HCT116 (cell line): ENCODE measurements at regions not wholly inside any gene's neighbourhood (a gene's known extent, or its start where the extent isn't known, plus 50 kb on each side); places are given as distances from the start of the nearest gene placed in this dataset.

ENCODE experiments used
- ATAC-seq: fragments of 200-7000 bp; cut with Tn5 transposase; 2 replicates; pipeline ENCODE4 v1.9.1; 2020; ENCODE audit warnings: mild to moderate bottlenecking, moderate library complexity
- BruUV-seq: library from RNA; stranded (reverse); fragments of 400-500 nt; replicated peaks from 2 replicates; lab custom pipeline; 2021; lab: Mats Ljungman, UMichigan
- CTCF ChIA-PET: fragments of 300-600 bp; sonication (Branson Sonifier 250); formaldehyde crosslinking; loops from one replicate; lab custom pipeline; 2021; ENCODE audit warnings: antibody characterized with exemption; lab: Charles Lee
- POLR2A ChIA-PET: fragments of 300-600, 350-600 bp; sonication (Branson Sonifier 250); formaldehyde crosslinking; loops from one replicate; lab custom pipeline; 2021; ENCODE audit warnings: antibody characterized with exemption; lab: Charles Lee
- RAD21 ChIA-PET, 2 experiments: fragments of 300-600 bp; sonication (Branson Sonifier 250); formaldehyde crosslinking; loops; one replicate each; lab custom pipeline; 2023; ENCODE audit warnings: low total read pairs in 2 of 2; ENCODE audit not compliant: uncharacterized antibody in 2 of 2, unreplicated experiment in 2 of 2, low non-redundant PET in 1 of 2; lab: Charles Lee
- DNase-seq: peaks from one replicate; pipeline ENCODE4 v3.0.0-alpha.2; 2010; ENCODE audit warnings: low read depth, low spot score
- H2AFZ ChIP-seq: fragments of 200-600 bp; shearing (Covaris generic), sonication (generic); 2 replicates; pipeline ENCODE4 v1.6.1; 2017; ENCODE audit warnings: low read depth, mixed run types, mixed read lengths, antibody characterized with exemption, low read length; ENCODE audit not compliant: poor library complexity, severe bottlenecking
- H3K27ac ChIP-seq: 2 replicates; pipeline ENCODE4 v1.5.1; 2012; ENCODE audit warnings: low read depth, low read length
- H3K27me3 ChIP-seq: fragments of 200-600 bp; sonication (generic); 2 replicates; pipeline ENCODE4 v1.6.1; 2016; ENCODE audit warnings: mixed run types, low read length, mixed read lengths; ENCODE audit not compliant: insufficient read depth
- H3K36me3 ChIP-seq, 2 experiments: fragments of 200-500 bp in 1 of 2; fragments of 200-600 bp in 1 of 2; sonication (Bioruptor generic) in 1 of 2; sonication (generic) in 1 of 2; 2 replicates each; pipeline versions ENCODE4 v1.5.1 to v1.6.1; 2014 to 2016; ENCODE audit warnings: low read length in 2 of 2, inconsistent platforms in 1 of 2, mixed read lengths in 1 of 2, mixed run types in 1 of 2; ENCODE audit not compliant: insufficient read depth in 2 of 2, control insufficient read depth in 1 of 2
- H3K4me1 ChIP-seq, 2 experiments: fragments of 200-600 bp in 1 of 2; sonication (generic) in 1 of 2; 2 replicates each; pipeline versions ENCODE4 v1.5.1 to v1.6.1; 2012 to 2017; ENCODE audit warnings: low read length in 2 of 2, inconsistent platforms in 1 of 2, mild to moderate bottlenecking in 1 of 2, mixed read lengths in 1 of 2, mixed run types in 1 of 2, moderate library complexity in 1 of 2; ENCODE audit not compliant: insufficient read depth in 2 of 2, control insufficient read depth in 1 of 2
- H3K4me2 ChIP-seq: fragments of 200-600 bp; sonication (generic); 2 replicates; pipeline ENCODE4 v1.6.1; 2017; ENCODE audit warnings: mixed run types, low read length, mixed read lengths
- H3K4me3 ChIP-seq, 2 experiments: fragments of 200-600 bp in 1 of 2; sonication (generic) in 1 of 2; replicated peaks in 1 of 2; 2 replicates each; pipeline ENCODE4 v1.5.1; 2011 to 2016; ENCODE audit warnings: low read length in 2 of 2, control low read depth in 1 of 2, low read depth in 1 of 2, mild to moderate bottlenecking in 1 of 2, mixed read lengths in 1 of 2, mixed run types in 1 of 2
- H3K79me2 ChIP-seq: fragments of 200-600 bp; sonication (generic); 2 replicates; pipeline ENCODE4 v1.6.1; 2017; ENCODE audit warnings: mild to moderate bottlenecking, mixed run types, low read length, moderate library complexity, mixed read lengths; ENCODE audit not compliant: insufficient read depth
- H3K9ac ChIP-seq: fragments of 200-600 bp; sonication (generic); 2 replicates; pipeline ENCODE4 v1.6.1; 2016; ENCODE audit warnings: low read length, mixed read lengths
- H3K9me2 ChIP-seq: fragments of 200-600 bp; sonication (generic), shearing (Covaris generic); 2 replicates; pipeline ENCODE4 v1.6.1; 2017; ENCODE audit warnings: mixed run types, mild to moderate bottlenecking, moderate library complexity; ENCODE audit not compliant: insufficient read depth
- H3K9me3 ChIP-seq, 2 experiments: fragments of 200-500 bp in 1 of 2; fragments of 200-600 bp in 1 of 2; sonication (Bioruptor generic) in 1 of 2; sonication (generic) in 1 of 2; 2 replicates each; pipeline ENCODE4 v1.6.1; 2014 to 2017; ENCODE audit warnings: low read length in 2 of 2, mixed read lengths in 2 of 2, inconsistent platforms in 1 of 2, low read depth in 1 of 2, mild to moderate bottlenecking in 1 of 2, mixed run types in 1 of 2, moderate library complexity in 1 of 2; ENCODE audit not compliant: control insufficient read depth in 1 of 2, insufficient read depth in 1 of 2
- H4K20me1 ChIP-seq: fragments of 200-600 bp; sonication (generic), shearing (Covaris generic); 2 replicates; pipeline ENCODE4 v1.6.1; 2017; ENCODE audit warnings: mixed run types, mild to moderate bottlenecking, moderate library complexity; ENCODE audit not compliant: insufficient read depth
- CEBPB ChIP-seq: IDR thresholded peaks from 2 replicates; pipeline ENCODE4 v1.6.1; 2012; ENCODE audit warnings: low read depth
- CTCF ChIP-seq, 3 experiments: fragments of 200-600 bp in 1 of 3; sonication (generic) in 1 of 3; IDR thresholded peaks in 2 of 3; conservative IDR thresholded peaks in 1 of 3; 2 replicates each; pipeline ENCODE4 v1.5.1; 2012 to 2017; ENCODE audit warnings: low read depth in 2 of 3, low read length in 2 of 3, antibody characterized with exemption in 1 of 3, borderline replicate concordance in 1 of 3, control low read depth in 1 of 3, mild to moderate bottlenecking in 1 of 3, mixed read lengths in 1 of 3, mixed run types in 1 of 3, moderate library complexity in 1 of 3; ENCODE audit not compliant: insufficient read depth in 1 of 3
- JUND ChIP-seq: IDR thresholded peaks from 2 replicates; pipeline ENCODE4 v1.6.1; 2012
- POLR2A ChIP-seq: IDR thresholded peaks from 2 replicates; pipeline ENCODE4 v1.7.0; 2011; ENCODE audit warnings: borderline replicate concordance; ENCODE audit not compliant: insufficient read depth, insufficient read length; ENCODE audit errors: extremely low read depth
- REST ChIP-seq: IDR thresholded peaks from 2 replicates; pipeline ENCODE4 v1.6.1; 2012; ENCODE audit warnings: low read depth
- SIN3A ChIP-seq: IDR thresholded peaks from 2 replicates; pipeline ENCODE4 v1.6.1; 2012; ENCODE audit warnings: low read depth
- ZNF274 ChIP-seq: fragments of 200-500 bp; sonication (Bioruptor generic); IDR thresholded peaks from 2 replicates; pipeline ENCODE4 v1.6.1; 2014; ENCODE audit warnings: mild to moderate bottlenecking, low read depth, low read length, inconsistent platforms
- intact Hi-C: fragments of 100-400 bp; cut with micrococcal nuclease; formaldehyde crosslinking; loops from 2 replicates; pipeline ENCODE4 v1.10.0; 2022
- TF ChIP-seq, protein P1 (sequence below): IDR thresholded peaks from 2 replicates; pipeline ENCODE4 v1.6.1; 2011; ENCODE audit warnings: mild to moderate bottlenecking, low read length, moderate library complexity; ENCODE audit not compliant: insufficient replicate concordance; ENCODE audit errors: extremely low read depth

- Histone ChIP-seq H4K20me1 (no peaks in the 10 kb centered on the region), H3K4me2 (no peak overlapping the region), H3K27ac (no peak overlapping the region), H2AFZ (no peak overlapping the region), H3K27me3 (no peaks in the 10 kb centered on the region), H3K79me2 (no peaks in the 10 kb centered on the region), H3K4me1 (no peaks in the 10 kb centered on the region), H3K36me3 (no peaks in the 10 kb centered on the region), H3K4me3 (no peak overlapping the region), H3K9me3 (no peaks in the 10 kb centered on the region), H3K9me2 (no peaks in the 10 kb centered on the region), H3K9ac (no peak overlapping the region)
- intact Hi-C loops: no loop called here
- BruUV-seq: no TSS peak
- CTCF ChIA-PET: no interaction called here
- POLR2A ChIA-PET: no interaction called here
- RAD21 ChIA-PET: no interaction called here
- ATAC-seq (no peak), DNase-seq (no peak)
- no peak for TF ChIP-seq POLR2A
- TF ChIP-seq, protein P1, sequence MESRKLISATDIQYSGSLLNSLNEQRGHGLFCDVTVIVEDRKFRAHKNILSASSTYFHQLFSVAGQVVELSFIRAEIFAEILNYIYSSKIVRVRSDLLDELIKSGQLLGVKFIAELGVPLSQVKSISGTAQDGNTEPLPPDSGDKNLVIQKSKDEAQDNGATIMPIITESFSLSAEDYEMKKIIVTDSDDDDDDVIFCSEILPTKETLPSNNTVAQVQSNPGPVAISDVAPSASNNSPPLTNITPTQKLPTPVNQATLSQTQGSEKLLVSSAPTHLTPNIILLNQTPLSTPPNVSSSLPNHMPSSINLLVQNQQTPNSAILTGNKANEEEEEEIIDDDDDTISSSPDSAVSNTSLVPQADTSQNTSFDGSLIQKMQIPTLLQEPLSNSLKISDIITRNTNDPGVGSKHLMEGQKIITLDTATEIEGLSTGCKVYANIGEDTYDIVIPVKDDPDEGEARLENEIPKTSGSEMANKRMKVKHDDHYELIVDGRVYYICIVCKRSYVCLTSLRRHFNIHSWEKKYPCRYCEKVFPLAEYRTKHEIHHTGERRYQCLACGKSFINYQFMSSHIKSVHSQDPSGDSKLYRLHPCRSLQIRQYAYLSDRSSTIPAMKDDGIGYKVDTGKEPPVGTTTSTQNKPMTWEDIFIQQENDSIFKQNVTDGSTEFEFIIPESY: no peak
- no peak for TF ChIP-seq JUND
- TF ChIP-seq CEBPB: no peak
- TF ChIP-seq REST: no peak
- TF ChIP-seq SIN3A: no peak
- TF ChIP-seq CTCF (IDR thresholded peaks at IDR 0.05 in 2 of 3, conservative IDR thresholded peaks at IDR 0.05 in 1 of 3; ENCODE audit: borderline replicate concordance in 1 of 3, insufficient read depth in 1 of 3, low read depth in 2 of 3, low read length in 2 of 3): no peak
- TF ChIP-seq ZNF274: no peak
- TF ChIP-seq, all 23 proteins: peak for 0
Observed at GRCh38 chr15:77768521-77769078, 135.9 kb upstream of the LINGO1 start.
